ENCODE measurements at regions not wholly inside any gene's neighbourhood (a gene's known extent, or its start where the extent isn't known, plus 50 kb on each side); places are given as distances from the start of the nearest gene placed in this dataset.

GRCh38 chr6:144661116-144661806 is 376.1 kb downstream of the UTRN start:
- TF ChIP-seq CTCF (IDR thresholded peaks at IDR 0.05) (no peak), POLR2A (IDR thresholded peaks at IDR 0.05) (no peak)

Measured in Peyer's patch (tissue), 4 donors.